Kidney (tissue), 13 donors: ENCODE measurements at regions not wholly inside any gene's neighbourhood (a gene's known extent, or its start where the extent isn't known, plus 50 kb on each side); places are given as distances from the start of the nearest gene placed in this dataset.

Experiments used
- DNase-seq, 5 donors: peaks; one replicate each; pipeline ENCODE4 v3.0.0-alpha.2; 2013 to 2020
- FAIRE-seq: peaks from 2 replicates; lab custom pipeline; 2012; peaks lifted over from hg19 to GRCh38; lab: Jason Lieb, UNC
- H3K27ac ChIP-seq, 2 donors: one replicate each; pipeline ENCODE4 v1.7.0; 2013; ENCODE audit warnings: low read depth in 2 of 2, low read length in 2 of 2, inconsistent platforms in 1 of 2
- H3K27me3 ChIP-seq: one replicate; pipeline ENCODE4 v1.7.1; 2013; ENCODE audit warnings: low read length, inconsistent platforms; ENCODE audit not compliant: control insufficient read depth, insufficient read depth
- H3K36me3 ChIP-seq, 3 donors: one replicate each; pipeline versions ENCODE4 v1.7.0 to v1.7.1; 2013; ENCODE audit warnings: low read length in 3 of 3, control low read depth in 1 of 3, inconsistent platforms in 1 of 3; ENCODE audit not compliant: insufficient read depth in 3 of 3, control insufficient read depth in 2 of 3
- H3K4me1 ChIP-seq, 3 donors: one replicate each; pipeline versions ENCODE4 v1.7.0 to v1.7.1; 2013; ENCODE audit warnings: low read length in 3 of 3, inconsistent platforms in 1 of 3, low read depth in 1 of 3; ENCODE audit not compliant: control insufficient read depth in 2 of 3, insufficient read depth in 2 of 3
- H3K4me3 ChIP-seq, 3 donors: one replicate each; pipeline versions ENCODE4 v1.7.0 to v1.8.1; 2013; ENCODE audit warnings: low read length in 3 of 3, control low read depth in 1 of 3, inconsistent platforms in 1 of 3
- H3K9ac ChIP-seq, 3 donors: one replicate each; pipeline versions ENCODE4 v1.7.0 to v1.7.1; 2013; ENCODE audit warnings: low read length in 3 of 3, control low read depth in 1 of 3, inconsistent platforms in 1 of 3
- H3K9me3 ChIP-seq, 3 donors: one replicate each; pipeline versions ENCODE4 v1.7.0 to v1.7.1; 2013; ENCODE audit warnings: low read length in 3 of 3, control low read depth in 1 of 3, inconsistent platforms in 1 of 3; ENCODE audit not compliant: control insufficient read depth in 2 of 3, insufficient read depth in 1 of 3
- intact Hi-C: fragments of 100-400 bp; cut with DNase I; formaldehyde crosslinking; loops from one replicate; pipeline ENCODE4 v1.11.1; 2022
- TF ChIP-seq, protein P1 (sequence below): IDR thresholded peaks from 3 replicates; pipeline ENCODE4 v1.5.1; 2012; ENCODE audit warnings: mild to moderate bottlenecking, moderate library complexity, borderline replicate concordance; ENCODE audit not compliant: insufficient read depth; ENCODE audit errors: extremely low read depth
- donor health status: control.
- donor health status: control.
- donor health status: control.
- donor health status: control.
- donor health status: control.
- donor health status: DM: yes; HTN: yes; CAD: no.
- donor health status: Normal renal cell carcinoma (clear cell type).

DNA sequence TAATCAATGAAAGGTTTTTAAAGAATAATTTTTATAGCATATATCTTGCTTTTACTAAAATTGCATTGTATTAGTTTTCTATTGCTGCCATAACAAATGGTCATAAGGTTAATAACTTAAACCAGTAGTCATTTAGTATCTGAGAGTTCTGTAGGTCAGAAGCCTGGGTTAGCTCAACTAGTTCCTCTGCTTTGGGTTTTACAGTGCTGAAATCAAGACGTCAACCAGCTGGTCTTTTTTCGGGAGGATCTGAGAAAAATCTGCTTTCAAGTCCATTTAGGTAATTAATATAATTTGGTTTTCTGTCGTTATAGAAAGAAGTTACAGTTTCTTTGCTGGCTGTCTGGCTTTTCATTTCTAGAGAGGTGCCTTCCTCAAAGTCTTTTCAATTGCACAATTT, 577.7 kb downstream of the MRPL39 start:
- Histone ChIP-seq H3K9ac (no peak overlapping the region), H3K27me3 (no peaks in the 10 kb centered on the region), H3K36me3 (no peaks in the 10 kb centered on the region), H3K27ac (no peak overlapping the region), H3K4me1 (no peaks in the 10 kb centered on the region), H3K9me3 (no peaks in the 10 kb centered on the region), H3K4me3 (no peak overlapping the region)
- FAIRE-seq (no peak), DNase-seq (no peak)
- TF ChIP-seq, protein P1, sequence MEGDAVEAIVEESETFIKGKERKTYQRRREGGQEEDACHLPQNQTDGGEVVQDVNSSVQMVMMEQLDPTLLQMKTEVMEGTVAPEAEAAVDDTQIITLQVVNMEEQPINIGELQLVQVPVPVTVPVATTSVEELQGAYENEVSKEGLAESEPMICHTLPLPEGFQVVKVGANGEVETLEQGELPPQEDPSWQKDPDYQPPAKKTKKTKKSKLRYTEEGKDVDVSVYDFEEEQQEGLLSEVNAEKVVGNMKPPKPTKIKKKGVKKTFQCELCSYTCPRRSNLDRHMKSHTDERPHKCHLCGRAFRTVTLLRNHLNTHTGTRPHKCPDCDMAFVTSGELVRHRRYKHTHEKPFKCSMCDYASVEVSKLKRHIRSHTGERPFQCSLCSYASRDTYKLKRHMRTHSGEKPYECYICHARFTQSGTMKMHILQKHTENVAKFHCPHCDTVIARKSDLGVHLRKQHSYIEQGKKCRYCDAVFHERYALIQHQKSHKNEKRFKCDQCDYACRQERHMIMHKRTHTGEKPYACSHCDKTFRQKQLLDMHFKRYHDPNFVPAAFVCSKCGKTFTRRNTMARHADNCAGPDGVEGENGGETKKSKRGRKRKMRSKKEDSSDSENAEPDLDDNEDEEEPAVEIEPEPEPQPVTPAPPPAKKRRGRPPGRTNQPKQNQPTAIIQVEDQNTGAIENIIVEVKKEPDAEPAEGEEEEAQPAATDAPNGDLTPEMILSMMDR: no peak
- intact Hi-C loops: no loop called here

DNA sequence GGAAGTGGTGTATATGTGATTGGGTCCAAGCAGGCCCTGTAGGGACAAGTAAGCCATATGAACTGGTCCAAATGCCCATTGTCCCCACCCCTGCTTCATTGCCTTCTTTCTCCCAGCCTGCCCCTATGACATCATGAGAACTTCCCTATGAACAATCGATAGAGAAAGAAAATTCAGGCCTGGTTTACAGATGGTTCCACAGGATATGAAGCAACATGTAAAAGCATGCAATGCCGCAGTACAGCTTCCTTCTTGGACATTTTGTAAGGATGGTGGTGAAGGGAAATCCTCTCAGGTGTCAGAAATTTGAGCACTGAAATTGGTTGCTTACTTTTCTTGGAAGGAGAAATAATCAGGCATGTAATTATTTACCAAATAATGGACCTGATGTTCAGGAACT, 581.7 kb downstream of the MRPL39 start:
- Histone ChIP-seq H3K4me1 (no peaks in the 10 kb centered on the region), H3K36me3 (no peaks in the 10 kb centered on the region), H3K4me3 (no peak overlapping the region), H3K9me3 (no peaks in the 10 kb centered on the region), H3K27me3 (no peaks in the 10 kb centered on the region), H3K27ac (no peak overlapping the region), H3K9ac (no peak overlapping the region)
- TF ChIP-seq, protein P1: no peak
- intact Hi-C loops: no loop called here
- DNase-seq (no peak), FAIRE-seq (no peak)

DNA sequence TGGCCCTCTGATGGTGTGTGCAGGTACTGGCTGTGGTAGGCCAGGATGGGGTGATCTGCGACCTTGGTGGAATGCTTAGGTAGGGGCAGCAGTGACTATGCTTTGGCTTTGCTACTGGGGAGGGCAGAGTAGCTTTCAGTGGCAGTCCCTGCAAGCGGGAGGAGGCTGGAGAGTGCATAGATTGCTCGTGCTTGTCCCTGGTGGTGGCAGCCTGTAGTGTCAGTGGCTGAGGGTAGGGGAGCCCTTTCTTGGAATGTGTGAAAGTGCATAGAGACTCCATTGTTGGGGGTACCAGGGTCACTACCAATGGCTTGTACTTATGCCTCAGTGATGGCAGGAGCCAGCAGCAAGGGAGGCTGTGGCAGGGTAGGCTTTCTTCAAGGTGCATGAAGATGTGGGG, 582.6 kb downstream of the MRPL39 start:
- no peaks in the 10 kb centered on the region for H3K4me1 ChIP-seq
- TF ChIP-seq, protein P1: no peak
- no peak overlapping the region for H3K4me3 ChIP-seq
- peak in 1 of 5 donors; percentile 33 for DNase-seq
- H3K36me3 ChIP-seq: no peaks in the 10 kb centered on the region
- H3K27ac ChIP-seq: no peak overlapping the region
- intact Hi-C loops: no loop called here
- FAIRE-seq: no peak
- no peak overlapping the region for H3K9ac ChIP-seq
- H3K27me3 ChIP-seq: no peaks in the 10 kb centered on the region
- no peaks in the 10 kb centered on the region for H3K9me3 ChIP-seq

DNA sequence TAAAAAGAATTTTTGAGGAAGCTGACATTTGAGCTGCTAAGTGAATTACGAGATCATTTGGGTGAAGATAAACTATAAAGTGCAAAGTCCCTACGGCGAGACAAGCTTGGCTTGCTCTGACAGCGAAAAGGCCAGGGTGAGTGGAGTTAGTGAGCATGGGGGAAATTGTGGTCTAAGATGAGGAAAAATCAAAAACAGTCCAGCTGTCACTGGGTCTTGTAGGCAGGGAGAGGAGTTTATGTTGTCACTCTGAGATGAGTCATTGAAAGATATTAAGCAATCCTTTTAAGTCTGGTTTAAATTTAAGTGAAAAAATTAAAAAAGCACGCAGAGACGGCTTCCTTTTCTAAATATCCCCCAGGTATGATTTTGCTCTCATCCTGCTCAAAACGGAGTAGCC, 601.9 kb downstream of the MRPL39 start:
- Histone ChIP-seq H3K36me3 (no peaks in the 10 kb centered on the region), H3K9ac (no peak overlapping the region), H3K27me3 (no peaks in the 10 kb centered on the region), H3K4me3 (no peak overlapping the region), H3K9me3 (peaks cover 0 to 7% (median 0%) of the 10 kb centered on the region in 3 donors), H3K4me1 (no peaks in the 10 kb centered on the region), H3K27ac (no peak overlapping the region)
- FAIRE-seq (no peak), DNase-seq (no peak)
- TF ChIP-seq, protein P1: no peak
- intact Hi-C loops: no loop called here
